ENCODE measurements at regions not wholly inside any gene's neighbourhood (a gene's known extent, or its start where the extent isn't known, plus 50 kb on each side); places are given as distances from the start of the nearest gene placed in this dataset.

GRCh38 chr12:69087986-69088385 lies 151.4 kb upstream of the CPSF6 start:
- Histone ChIP-seq H3K9me3 (ENCODE audit: control insufficient read depth, insufficient read depth, low read length) (no peaks in the 10 kb centered on the region), H3K27ac (ENCODE audit: low read depth, low read length) (no peak overlapping the region), H3K27me3 (ENCODE audit: control insufficient read depth, insufficient read depth, low read length) (peaks cover 2% of the 10 kb centered on the region), H3K4me3 (ENCODE audit: low read depth, low read length) (no peak overlapping the region)
- DNase-seq (ENCODE audit: low read depth, low spot score): no peak
- POLR2A ChIA-PET: no interaction called here
- CTCF ChIA-PET: no interaction called here
- TF ChIP-seq CTCF (IDR thresholded peaks at IDR 0.05; ENCODE audit: low read depth, low read length): no peak

- POLR2A ChIA-PET: no interaction called here
- CTCF ChIA-PET: interaction anchor here (1.1 to 1.2 kb wide), 2 partner anchors 21 to 66 kb away, joined by 3 to 4 read pairs; no protein-coding TSS in a partner anchor
- no peak for DNase-seq (ENCODE audit: low read depth, low spot score)
- Histone ChIP-seq H3K27me3 (ENCODE audit: control insufficient read depth, insufficient read depth, low read length) (no peaks in the 10 kb centered on the region), H3K4me3 (ENCODE audit: low read depth, low read length) (no peak overlapping the region), H3K27ac (ENCODE audit: low read depth, low read length) (no peak overlapping the region), H3K9me3 (ENCODE audit: control insufficient read depth, insufficient read depth, low read length) (no peaks in the 10 kb centered on the region)
- no peak for TF ChIP-seq CTCF (IDR thresholded peaks at IDR 0.05; ENCODE audit: low read depth, low read length)
These were observed 148.6 kb upstream of the CPSF6 start for GRCh38 chr12:69090722-69091121.

GRCh38 chr12:69091442-69092017 lies 147.8 kb upstream of the CPSF6 start:
- ChIA-PET CTCF (interaction anchor here (1.1 to 1.2 kb wide), 2 partner anchors 21 to 65 kb away, joined by 3 to 4 read pairs; no protein-coding TSS in a partner anchor), POLR2A (no interaction called here)
- H3K4me3 ChIP-seq (ENCODE audit: low read depth, low read length): no peak overlapping the region
- no peak overlapping the region for H3K27ac ChIP-seq (ENCODE audit: low read depth, low read length)
- no peaks in the 10 kb centered on the region for H3K9me3 ChIP-seq (ENCODE audit: control insufficient read depth, insufficient read depth, low read length)
- no peaks in the 10 kb centered on the region for H3K27me3 ChIP-seq (ENCODE audit: control insufficient read depth, insufficient read depth, low read length)
- no peak for DNase-seq (ENCODE audit: low read depth, low spot score)
- no peak for TF ChIP-seq CTCF (IDR thresholded peaks at IDR 0.05; ENCODE audit: low read depth, low read length)

- TF ChIP-seq CTCF (IDR thresholded peaks at IDR 0.05; ENCODE audit: low read depth, low read length): no peak
- Histone ChIP-seq H3K27me3 (ENCODE audit: control insufficient read depth, insufficient read depth, low read length) (no peaks in the 10 kb centered on the region), H3K4me3 (ENCODE audit: low read depth, low read length) (no peak overlapping the region), H3K27ac (ENCODE audit: low read depth, low read length) (no peak overlapping the region), H3K9me3 (ENCODE audit: control insufficient read depth, insufficient read depth, low read length) (no peaks in the 10 kb centered on the region)
- DNase-seq (ENCODE audit: low read depth, low spot score): no peak
- POLR2A ChIA-PET: no interaction called here
- CTCF ChIA-PET: no interaction called here
These were observed 147.2 kb upstream of the CPSF6 start for GRCh38 chr12:69092137-69092536.

- no peak for DNase-seq (ENCODE audit: low read depth, low spot score)
- CTCF ChIA-PET: interaction anchor here (1.1 kb wide), 1 partner anchor 62 kb away, joined by 3 read pairs; no protein-coding TSS in a partner anchor
- POLR2A ChIA-PET: interaction anchor here (0.5 kb wide), 1 partner anchor 147 kb away, joined by 3 read pairs; no protein-coding TSS in a partner anchor
- Histone ChIP-seq H3K27me3 (ENCODE audit: control insufficient read depth, insufficient read depth, low read length) (no peaks in the 10 kb centered on the region), H3K9me3 (ENCODE audit: control insufficient read depth, insufficient read depth, low read length) (no peaks in the 10 kb centered on the region), H3K27ac (ENCODE audit: low read depth, low read length) (no peak overlapping the region), H3K4me3 (ENCODE audit: low read depth, low read length) (no peak overlapping the region)
- TF ChIP-seq CTCF (IDR thresholded peaks at IDR 0.05; ENCODE audit: low read depth, low read length): no peak
These were observed 144.7 kb upstream of the CPSF6 start for GRCh38 chr12:69094606-69095216.

Measured in AG04450 (cell line).